Retinal pigment epithelial cell (primary cell): ENCODE measurements at regions not wholly inside any gene's neighbourhood (a gene's known extent, or its start where the extent isn't known, plus 50 kb on each side); places are given as distances from the start of the nearest gene placed in this dataset.

ENCODE experiments used
- DNase-seq: peaks from one replicate; pipeline ENCODE4 v3.0.0-alpha.2; 2010; ENCODE audit warnings: low read depth
- H3K4me3 ChIP-seq: 2 replicates; pipeline ENCODE4 v1.5.1; 2011; ENCODE audit warnings: mild to moderate bottlenecking, low read length, control low read depth, moderate library complexity
- TF ChIP-seq, protein P1 (sequence below): conservative IDR thresholded peaks from 2 replicates; pipeline ENCODE4 v1.5.1; 2011; ENCODE audit warnings: low read depth, low read length, control low read depth, inconsistent platforms

DNA sequence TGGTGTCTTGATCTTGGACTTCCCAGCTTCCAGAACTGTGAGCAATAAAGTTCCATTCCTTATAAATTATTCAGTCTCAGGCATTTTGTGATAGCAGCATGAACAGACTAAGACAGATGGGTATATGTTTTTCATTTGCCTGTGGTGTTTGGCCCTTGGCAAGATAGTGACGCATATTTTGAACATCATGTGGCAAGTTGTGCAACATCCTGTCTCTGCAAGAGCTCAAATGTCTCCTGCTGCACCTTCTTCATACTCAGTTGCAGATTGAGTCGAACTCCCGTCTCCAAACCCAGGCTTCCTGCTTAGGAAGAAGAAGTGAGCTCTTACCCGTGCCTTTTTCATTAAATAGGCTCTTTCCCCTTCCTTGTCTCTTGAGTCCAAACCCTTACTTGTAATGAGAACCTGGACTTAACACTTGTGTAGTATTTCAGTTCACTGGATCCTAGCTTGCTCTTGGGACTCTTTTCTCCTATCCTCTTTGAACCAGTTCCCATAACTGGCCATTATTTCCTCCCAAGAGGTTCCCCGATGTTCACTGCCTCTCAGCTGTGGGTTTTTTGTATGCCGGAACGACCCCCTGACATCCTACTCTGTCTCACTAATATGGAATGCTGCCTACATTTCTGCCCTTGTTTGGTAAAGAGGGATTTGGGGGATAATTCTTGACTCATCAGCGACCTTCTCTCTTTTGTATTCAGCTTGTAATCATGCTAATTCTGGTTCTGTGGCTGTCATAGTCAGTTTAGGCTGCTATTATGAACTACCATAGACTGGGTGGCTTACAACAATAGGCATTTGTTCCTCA, 125.0 kb upstream of the KCNK2 start:
- DNase-seq: peak; percentile 40
- TF ChIP-seq, protein P1, sequence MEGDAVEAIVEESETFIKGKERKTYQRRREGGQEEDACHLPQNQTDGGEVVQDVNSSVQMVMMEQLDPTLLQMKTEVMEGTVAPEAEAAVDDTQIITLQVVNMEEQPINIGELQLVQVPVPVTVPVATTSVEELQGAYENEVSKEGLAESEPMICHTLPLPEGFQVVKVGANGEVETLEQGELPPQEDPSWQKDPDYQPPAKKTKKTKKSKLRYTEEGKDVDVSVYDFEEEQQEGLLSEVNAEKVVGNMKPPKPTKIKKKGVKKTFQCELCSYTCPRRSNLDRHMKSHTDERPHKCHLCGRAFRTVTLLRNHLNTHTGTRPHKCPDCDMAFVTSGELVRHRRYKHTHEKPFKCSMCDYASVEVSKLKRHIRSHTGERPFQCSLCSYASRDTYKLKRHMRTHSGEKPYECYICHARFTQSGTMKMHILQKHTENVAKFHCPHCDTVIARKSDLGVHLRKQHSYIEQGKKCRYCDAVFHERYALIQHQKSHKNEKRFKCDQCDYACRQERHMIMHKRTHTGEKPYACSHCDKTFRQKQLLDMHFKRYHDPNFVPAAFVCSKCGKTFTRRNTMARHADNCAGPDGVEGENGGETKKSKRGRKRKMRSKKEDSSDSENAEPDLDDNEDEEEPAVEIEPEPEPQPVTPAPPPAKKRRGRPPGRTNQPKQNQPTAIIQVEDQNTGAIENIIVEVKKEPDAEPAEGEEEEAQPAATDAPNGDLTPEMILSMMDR: no peak
- H3K4me3 ChIP-seq: no peak overlapping the region

GRCh38 chr1:214958486-214958885, 124.1 kb upstream of the KCNK2 start:
- DNase-seq: no peak
- TF ChIP-seq, protein P1: no peak

DNA sequence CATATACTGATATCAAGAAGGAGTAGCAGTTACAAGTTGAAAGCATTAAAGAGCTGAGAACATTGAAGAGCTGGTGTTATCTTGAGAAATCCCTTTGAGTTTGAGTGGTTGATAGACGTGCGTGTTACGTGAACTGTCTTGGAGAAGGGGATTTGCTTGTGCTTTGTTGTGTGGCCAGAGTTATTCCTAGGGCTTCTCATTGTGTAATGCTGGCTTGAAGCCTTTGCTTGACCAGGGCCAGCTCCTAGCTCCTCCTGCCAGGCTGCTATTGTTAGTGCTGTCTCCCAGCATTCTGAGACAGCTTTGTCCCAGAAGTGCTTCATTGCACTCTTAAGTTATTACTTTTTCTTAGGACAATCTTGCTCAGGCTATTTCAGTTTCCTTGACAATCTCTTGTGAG, 116.2 kb upstream of the KCNK2 start:
- TF ChIP-seq, protein P1: no peak
- DNase-seq: no peak
- H3K4me3 ChIP-seq: no peak overlapping the region

More at GRCh38 chr1:214958486-214958885, 124.1 kb upstream of the KCNK2 start:
- H3K4me3 ChIP-seq: no peak overlapping the region

DNA sequence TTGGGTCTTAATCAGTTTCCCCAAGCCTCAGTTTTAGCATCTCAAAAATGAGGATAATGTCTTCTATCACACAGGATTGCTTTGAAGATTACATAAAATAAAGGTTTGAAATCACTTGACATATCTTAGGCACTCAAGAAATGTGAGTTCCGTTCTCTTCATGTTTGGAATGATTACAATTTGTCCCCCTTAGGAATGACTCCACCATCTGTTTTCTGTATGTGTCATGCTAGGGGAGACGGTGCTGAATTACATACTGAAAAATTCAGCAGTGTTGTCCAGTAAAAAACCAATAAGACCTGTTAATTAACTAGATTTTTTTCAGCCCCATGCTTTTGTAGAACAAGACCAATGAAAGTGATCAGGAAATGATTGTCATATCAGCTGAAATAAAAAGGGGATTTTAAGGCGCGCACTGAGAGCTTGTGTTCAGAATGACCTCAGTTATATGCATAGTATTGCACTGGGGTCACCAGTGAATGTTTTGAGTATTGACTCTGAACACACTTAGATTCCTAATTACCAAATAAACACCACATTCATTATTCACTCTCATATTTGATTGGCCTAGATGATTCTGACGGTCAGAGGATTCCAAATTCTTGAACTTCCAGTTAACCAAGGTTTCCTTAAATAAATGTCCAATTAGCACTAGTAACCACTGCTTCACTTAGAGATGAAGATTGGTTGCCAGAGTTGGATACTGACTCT, 114.5 kb upstream of the KCNK2 start:
- DNase-seq: no peak
- H3K4me3 ChIP-seq: no peak overlapping the region
- TF ChIP-seq, protein P1: no peak

- no peak for DNase-seq
- TF ChIP-seq, protein P1: no peak
Observed at GRCh38 chr1:214970016-214970415, 112.5 kb upstream of the KCNK2 start.

GRCh38 chr1:214971071-214971470, 111.5 kb upstream of the KCNK2 start:
- no peak for DNase-seq
- TF ChIP-seq, protein P1: no peak

More at GRCh38 chr1:214970016-214970415, 112.5 kb upstream of the KCNK2 start:
- H3K4me3 ChIP-seq: no peak overlapping the region

DNA sequence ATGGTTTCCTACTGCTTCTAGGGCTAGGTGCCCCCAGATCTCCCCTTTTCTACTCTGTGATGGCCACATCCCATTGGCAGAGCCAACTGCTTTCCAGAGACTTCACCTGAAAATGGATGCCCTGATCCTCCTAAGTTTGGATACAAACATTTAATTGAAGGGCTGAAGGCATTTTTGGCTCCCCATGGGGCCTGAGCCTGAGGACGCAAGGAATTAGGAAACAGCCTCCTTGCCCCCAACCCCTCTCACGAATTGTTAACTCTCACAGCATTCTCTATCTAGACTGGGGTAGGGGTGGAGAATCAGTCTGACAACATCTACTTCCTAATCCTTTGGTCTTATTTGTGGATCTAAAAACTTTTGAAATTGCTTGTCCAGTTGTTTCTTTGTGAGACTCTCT, 108.5 kb upstream of the KCNK2 start:
- TF ChIP-seq, protein P1: no peak
- no peak for DNase-seq

More at GRCh38 chr1:214971071-214971470, 111.5 kb upstream of the KCNK2 start:
- H3K4me3 ChIP-seq: no peak overlapping the region

More for the DNA sequence above, 108.5 kb upstream of the KCNK2 start:
- H3K4me3 ChIP-seq: no peak overlapping the region
